ENCODE measurements at regions not wholly inside any gene's neighbourhood (a gene's known extent, or its start where the extent isn't known, plus 50 kb on each side); places are given as distances from the start of the nearest gene placed in this dataset.

GRCh38 chr2:134089454-134089853 is 164.4 kb upstream of the MGAT5 start (continued):
- TF ChIP-seq ZNF687 (IDR thresholded peaks at IDR 0.05) = no peak
- TF ChIP-seq, protein P1, sequence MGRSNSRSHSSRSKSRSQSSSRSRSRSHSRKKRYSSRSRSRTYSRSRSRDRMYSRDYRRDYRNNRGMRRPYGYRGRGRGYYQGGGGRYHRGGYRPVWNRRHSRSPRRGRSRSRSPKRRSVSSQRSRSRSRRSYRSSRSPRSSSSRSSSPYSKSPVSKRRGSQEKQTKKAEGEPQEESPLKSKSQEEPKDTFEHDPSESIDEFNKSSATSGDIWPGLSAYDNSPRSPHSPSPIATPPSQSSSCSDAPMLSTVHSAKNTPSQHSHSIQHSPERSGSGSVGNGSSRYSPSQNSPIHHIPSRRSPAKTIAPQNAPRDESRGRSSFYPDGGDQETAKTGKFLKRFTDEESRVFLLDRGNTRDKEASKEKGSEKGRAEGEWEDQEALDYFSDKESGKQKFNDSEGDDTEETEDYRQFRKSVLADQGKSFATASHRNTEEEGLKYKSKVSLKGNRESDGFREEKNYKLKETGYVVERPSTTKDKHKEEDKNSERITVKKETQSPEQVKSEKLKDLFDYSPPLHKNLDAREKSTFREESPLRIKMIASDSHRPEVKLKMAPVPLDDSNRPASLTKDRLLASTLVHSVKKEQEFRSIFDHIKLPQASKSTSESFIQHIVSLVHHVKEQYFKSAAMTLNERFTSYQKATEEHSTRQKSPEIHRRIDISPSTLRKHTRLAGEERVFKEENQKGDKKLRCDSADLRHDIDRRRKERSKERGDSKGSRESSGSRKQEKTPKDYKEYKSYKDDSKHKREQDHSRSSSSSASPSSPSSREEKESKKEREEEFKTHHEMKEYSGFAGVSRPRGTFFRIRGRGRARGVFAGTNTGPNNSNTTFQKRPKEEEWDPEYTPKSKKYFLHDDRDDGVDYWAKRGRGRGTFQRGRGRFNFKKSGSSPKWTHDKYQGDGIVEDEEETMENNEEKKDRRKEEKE (IDR thresholded peaks at IDR 0.05) = no peak

GRCh38 chr2:134097740-134098139 is 156.1 kb upstream of the MGAT5 start:
- no peak overlapping the region for H2AFZ ChIP-seq (ENCODE audit: control insufficient read depth, low read depth, low read length)
- 60% methylated on average over 4 of the region's 4 CpGs for WGBS (ENCODE audit: insufficient coverage, insufficient replicate concordance, low lambda C conversion rate, missing lambda C conversion rate)
- SMC1A ChIA-PET (ENCODE audit: uncharacterized antibody, unreplicated experiment) = no interaction called here
- in situ Hi-C loops (cut with MboI) = no loop called here
- BruUV-seq (replicated peaks) = no TSS peak
- no peaks in the 10 kb centered on the region; a peak in 1 of 4 replicates for H3K27me3 ChIP-seq (replicated peaks in 1 of 2; ENCODE audit: control insufficient read depth in 2 of 2, insufficient read depth in 2 of 2, low read length in 1 of 2)
- CTCF ChIA-PET = no interaction called here
- POLR2A ChIA-PET = no interaction called here
- no peak overlapping the region for H3K9ac ChIP-seq (ENCODE audit: control insufficient read depth, insufficient read depth, low read length)
- intact Hi-C loops (cut with micrococcal nuclease; ENCODE audit: unreplicated experiment) = no loop called here
- no peak overlapping the region for H3K27ac ChIP-seq (ENCODE audit: control insufficient read depth, insufficient read depth)
- no peaks in the 10 kb centered on the region for H3K4me1 ChIP-seq (ENCODE audit: control insufficient read depth, insufficient read depth, low read length)
- DNase-seq (ENCODE audit: low read depth, low spot score) (no peak), FAIRE-seq (no peak), ATAC-seq (no peak)
- H4K20me1 ChIP-seq (ENCODE audit: control insufficient read depth, insufficient read depth) = no peaks in the 10 kb centered on the region
- no peaks in the 10 kb centered on the region for H3K36me3 ChIP-seq (ENCODE audit: control insufficient read depth in 2 of 2, insufficient read depth in 2 of 2, low read length in 1 of 2)
- no peaks in the 10 kb centered on the region for H3K79me2 ChIP-seq (ENCODE audit: control insufficient read depth, insufficient read depth, low read length)
- RAD21 ChIA-PET (ENCODE audit: unreplicated experiment) = no interaction called here
- no peak overlapping the region for H3K4me3 ChIP-seq
- H3K4me2 ChIP-seq (ENCODE audit: control insufficient read depth, insufficient read depth) = no peak overlapping the region
- H3K9me3 ChIP-seq (replicated peaks; ENCODE audit: control insufficient read depth, insufficient read depth, low read length) = peaks cover 3% of the 10 kb centered on the region; the same call in 2 of the 3 replicates
- TF ChIP-seq, protein P2, sequence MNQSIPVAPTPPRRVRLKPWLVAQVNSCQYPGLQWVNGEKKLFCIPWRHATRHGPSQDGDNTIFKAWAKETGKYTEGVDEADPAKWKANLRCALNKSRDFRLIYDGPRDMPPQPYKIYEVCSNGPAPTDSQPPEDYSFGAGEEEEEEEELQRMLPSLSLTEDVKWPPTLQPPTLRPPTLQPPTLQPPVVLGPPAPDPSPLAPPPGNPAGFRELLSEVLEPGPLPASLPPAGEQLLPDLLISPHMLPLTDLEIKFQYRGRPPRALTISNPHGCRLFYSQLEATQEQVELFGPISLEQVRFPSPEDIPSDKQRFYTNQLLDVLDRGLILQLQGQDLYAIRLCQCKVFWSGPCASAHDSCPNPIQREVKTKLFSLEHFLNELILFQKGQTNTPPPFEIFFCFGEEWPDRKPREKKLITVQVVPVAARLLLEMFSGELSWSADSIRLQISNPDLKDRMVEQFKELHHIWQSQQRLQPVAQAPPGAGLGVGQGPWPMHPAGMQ (IDR thresholded peaks at IDR 0.05; ENCODE audit: borderline replicate concordance) = no peak
- TF ChIP-seq YBX1 (IDR thresholded peaks at IDR 0.05) (no peak), PML (IDR thresholded peaks at IDR 0.05; ENCODE audit: low read length) (no peak), NFYA (IDR thresholded peaks at IDR 0.05; ENCODE audit: borderline replicate concordance, low read depth, low read length) (no peak), CREM (IDR thresholded peaks at IDR 0.05; ENCODE audit: low read depth) (no peak), RCOR1 (conservative IDR thresholded peaks at IDR 0.05; ENCODE audit: low read depth, low read length) (no peak), JUNB (IDR thresholded peaks at IDR 0.05) (no peak), MLLT1 (IDR thresholded peaks at IDR 0.05) (no peak), SREBF1 (IDR thresholded peaks at IDR 0.05; ENCODE audit: low read length) (no peak)

Measured in GM12878 (cell line).